HepG2 (cell line): ENCODE measurements at regions not wholly inside any gene's neighbourhood (a gene's known extent, or its start where the extent isn't known, plus 50 kb on each side); places are given as distances from the start of the nearest gene placed in this dataset.

Experiments used
- HNF4G ChIP-seq, 2 experiments: sonication (generic) in 1 of 2; formaldehyde crosslinking in 1 of 2; IDR thresholded peaks; 2 replicates each; pipeline versions ENCODE4 v1.4.0 to v1.6.1; 2011 to 2020; ENCODE audit warnings: borderline replicate concordance in 2 of 2, low read depth in 2 of 2, mild to moderate bottlenecking in 2 of 2, low read length in 1 of 2, missing genetic modification reagents in 1 of 2, moderate library complexity in 1 of 2
- MLLT10 ChIP-seq: sonication (generic); formaldehyde crosslinking; IDR thresholded peaks from 2 replicates; pipeline ENCODE4 v1.4.0; 2020; ENCODE audit warnings: missing genetic modification reagents
- SP2 ChIP-seq: sonication (generic); formaldehyde crosslinking; IDR thresholded peaks from 2 replicates; pipeline ENCODE4 v1.5.1; 2020; ENCODE audit warnings: mild to moderate bottlenecking, missing genetic modification reagents

DNA sequence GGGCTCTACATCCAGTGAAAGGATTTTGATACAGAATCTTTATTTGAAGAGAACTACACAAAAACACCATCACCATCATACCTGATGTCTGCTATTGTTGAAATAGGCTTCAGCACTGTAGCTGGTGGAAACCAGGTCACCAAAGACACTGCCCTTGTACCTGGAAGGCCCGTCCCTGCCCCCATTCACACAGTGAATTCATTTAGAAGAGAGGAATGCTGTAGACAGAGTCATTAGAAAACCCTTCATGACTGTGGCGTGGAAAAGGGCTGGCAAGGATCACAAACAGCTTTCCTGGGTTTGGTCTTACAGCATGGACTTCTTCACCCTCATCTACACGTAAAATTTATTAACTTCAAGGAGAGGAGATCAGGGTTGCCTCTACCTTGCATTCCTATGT lies 202.0 kb upstream of the NRP1 start:
- no peak for TF ChIP-seq SP2
- no peak for TF ChIP-seq MLLT10 (CRISPR knock-in tag)
- no peak for TF ChIP-seq HNF4G (IDR thresholded peaks at IDR 0.05; ENCODE audit: borderline replicate concordance, low read depth, low read length)
- TF ChIP-seq HNF4G (CRISPR knock-in tag; IDR thresholded peaks at IDR 0.05; ENCODE audit: borderline replicate concordance, low read depth): no peak
